ENCODE measurements at regions not wholly inside any gene's neighbourhood (a gene's known extent, or its start where the extent isn't known, plus 50 kb on each side); places are given as distances from the start of the nearest gene placed in this dataset.

- TF ChIP-seq BRF2 (CRISPR knock-in tag; IDR thresholded peaks at IDR 0.05) (no peak), ZNF678 (CRISPR knock-in tag; IDR thresholded peaks at IDR 0.05) (no peak), HNRNPH1 (optimal IDR thresholded peaks at IDR 0.05; ENCODE audit: low read depth, low read length) (no peak), GPN1 (CRISPR knock-in tag; IDR thresholded peaks at IDR 0.05; ENCODE audit: borderline replicate concordance) (no peak), PAXIP1 (CRISPR knock-in tag; conservative IDR thresholded peaks at IDR 0.05) (no peak), KLF12 (CRISPR knock-in tag; IDR thresholded peaks at IDR 0.05; ENCODE audit: borderline replicate concordance) (no peak), ZKSCAN1 (IDR thresholded peaks at IDR 0.05; ENCODE audit: low read length) (no peak), RERE (CRISPR knock-in tag; IDR thresholded peaks at IDR 0.05; ENCODE audit: low read depth) (no peak), IRF9 (CRISPR knock-in tag; IDR thresholded peaks at IDR 0.05; ENCODE audit: borderline replicate concordance) (no peak)
Observed at GRCh38 chr11:106158406-106158805, 80.9 kb downstream of the AASDHPPT start (continued).
